ENCODE measurements at regions not wholly inside any gene's neighbourhood (a gene's known extent, or its start where the extent isn't known, plus 50 kb on each side); places are given as distances from the start of the nearest gene placed in this dataset.

DNA sequence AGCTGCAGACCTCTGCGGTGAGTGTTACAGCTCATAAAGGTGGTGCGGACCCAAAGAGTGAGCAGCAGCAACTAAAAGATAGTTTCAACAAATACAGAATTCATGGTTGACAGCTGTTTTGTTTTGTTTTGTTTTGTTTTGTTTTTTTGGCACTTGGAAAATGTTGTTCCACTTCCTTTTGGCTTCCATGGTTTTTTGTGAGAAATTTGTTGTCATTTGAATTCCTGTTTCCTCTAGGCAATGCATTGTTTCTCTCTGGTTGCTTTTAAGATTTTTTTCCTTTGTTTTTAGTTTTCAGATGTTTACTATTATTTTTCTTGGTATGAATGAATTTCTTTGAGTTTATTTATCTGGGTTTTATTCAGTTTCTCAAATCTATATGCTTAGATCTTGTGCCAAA lies 229.4 kb downstream of the MID1IP1 start:
- TF ChIP-seq, protein P1, sequence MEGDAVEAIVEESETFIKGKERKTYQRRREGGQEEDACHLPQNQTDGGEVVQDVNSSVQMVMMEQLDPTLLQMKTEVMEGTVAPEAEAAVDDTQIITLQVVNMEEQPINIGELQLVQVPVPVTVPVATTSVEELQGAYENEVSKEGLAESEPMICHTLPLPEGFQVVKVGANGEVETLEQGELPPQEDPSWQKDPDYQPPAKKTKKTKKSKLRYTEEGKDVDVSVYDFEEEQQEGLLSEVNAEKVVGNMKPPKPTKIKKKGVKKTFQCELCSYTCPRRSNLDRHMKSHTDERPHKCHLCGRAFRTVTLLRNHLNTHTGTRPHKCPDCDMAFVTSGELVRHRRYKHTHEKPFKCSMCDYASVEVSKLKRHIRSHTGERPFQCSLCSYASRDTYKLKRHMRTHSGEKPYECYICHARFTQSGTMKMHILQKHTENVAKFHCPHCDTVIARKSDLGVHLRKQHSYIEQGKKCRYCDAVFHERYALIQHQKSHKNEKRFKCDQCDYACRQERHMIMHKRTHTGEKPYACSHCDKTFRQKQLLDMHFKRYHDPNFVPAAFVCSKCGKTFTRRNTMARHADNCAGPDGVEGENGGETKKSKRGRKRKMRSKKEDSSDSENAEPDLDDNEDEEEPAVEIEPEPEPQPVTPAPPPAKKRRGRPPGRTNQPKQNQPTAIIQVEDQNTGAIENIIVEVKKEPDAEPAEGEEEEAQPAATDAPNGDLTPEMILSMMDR (IDR thresholded peaks at IDR 0.05; ENCODE audit: poor library complexity, severe bottlenecking): no peak
- TF ChIP-seq POLR2AphosphoS5 (IDR thresholded peaks at IDR 0.05) (no peak), EP300 (conservative IDR thresholded peaks at IDR 0.05; ENCODE audit: poor library complexity, severe bottlenecking) (no peak)
